ENCODE measurements at regions not wholly inside any gene's neighbourhood (a gene's known extent, or its start where the extent isn't known, plus 50 kb on each side); places are given as distances from the start of the nearest gene placed in this dataset.

DNA sequence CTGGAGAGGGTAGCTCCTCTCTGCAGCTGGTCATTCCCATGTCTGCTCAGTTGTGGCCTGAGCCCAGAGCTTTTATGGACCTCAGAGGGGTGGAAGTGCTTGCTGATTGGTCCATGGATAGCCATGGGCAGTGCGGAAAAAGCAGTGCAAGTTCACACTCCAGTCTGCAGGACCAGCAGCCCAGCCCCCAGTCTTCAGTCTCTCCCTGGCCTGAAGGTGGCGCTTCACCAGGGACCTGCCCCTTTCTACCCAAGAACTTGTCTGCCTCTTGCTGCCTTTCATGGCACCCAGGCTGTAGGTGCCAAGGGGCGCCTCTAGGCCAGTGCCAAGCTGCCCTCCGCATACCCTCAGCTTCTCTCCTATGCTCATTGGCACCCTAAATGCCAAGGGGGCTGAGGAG lies 91.0 kb downstream of the TBXT start:
- TF ChIP-seq, protein P1, sequence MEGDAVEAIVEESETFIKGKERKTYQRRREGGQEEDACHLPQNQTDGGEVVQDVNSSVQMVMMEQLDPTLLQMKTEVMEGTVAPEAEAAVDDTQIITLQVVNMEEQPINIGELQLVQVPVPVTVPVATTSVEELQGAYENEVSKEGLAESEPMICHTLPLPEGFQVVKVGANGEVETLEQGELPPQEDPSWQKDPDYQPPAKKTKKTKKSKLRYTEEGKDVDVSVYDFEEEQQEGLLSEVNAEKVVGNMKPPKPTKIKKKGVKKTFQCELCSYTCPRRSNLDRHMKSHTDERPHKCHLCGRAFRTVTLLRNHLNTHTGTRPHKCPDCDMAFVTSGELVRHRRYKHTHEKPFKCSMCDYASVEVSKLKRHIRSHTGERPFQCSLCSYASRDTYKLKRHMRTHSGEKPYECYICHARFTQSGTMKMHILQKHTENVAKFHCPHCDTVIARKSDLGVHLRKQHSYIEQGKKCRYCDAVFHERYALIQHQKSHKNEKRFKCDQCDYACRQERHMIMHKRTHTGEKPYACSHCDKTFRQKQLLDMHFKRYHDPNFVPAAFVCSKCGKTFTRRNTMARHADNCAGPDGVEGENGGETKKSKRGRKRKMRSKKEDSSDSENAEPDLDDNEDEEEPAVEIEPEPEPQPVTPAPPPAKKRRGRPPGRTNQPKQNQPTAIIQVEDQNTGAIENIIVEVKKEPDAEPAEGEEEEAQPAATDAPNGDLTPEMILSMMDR (conservative IDR thresholded peaks at IDR 0.05; ENCODE audit: low read length): peak; percentile 37; the same call in 1 of the 2 replicates
- TF ChIP-seq EZH2phosphoT487 (IDR thresholded peaks at IDR 0.05; ENCODE audit: borderline replicate concordance): no peak
